ENCODE measurements at regions not wholly inside any gene's neighbourhood (a gene's known extent, or its start where the extent isn't known, plus 50 kb on each side); places are given as distances from the start of the nearest gene placed in this dataset.

DNA sequence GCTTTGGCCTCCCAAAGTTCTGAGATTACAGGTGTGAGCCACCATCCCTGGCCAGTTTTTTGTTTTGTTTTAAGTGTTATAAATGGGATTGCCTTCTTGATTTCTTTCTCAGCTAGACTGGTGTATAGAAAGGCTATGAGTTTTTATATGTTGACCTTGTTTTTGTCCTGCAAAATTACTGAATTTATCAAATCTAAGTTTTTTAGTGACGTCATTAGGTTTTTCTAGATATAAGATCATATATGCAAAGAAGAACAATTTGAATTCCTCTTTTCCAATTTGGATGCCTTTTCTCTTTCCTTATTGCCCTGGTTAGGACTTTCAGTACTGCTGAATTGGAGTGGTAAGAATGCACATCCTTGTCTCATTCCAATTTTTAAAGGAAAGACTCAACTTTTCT is 81.3 kb upstream of the MOCS1 start:
- TF ChIP-seq EP300 (IDR thresholded peaks at IDR 0.05) (no peak), POLR2A (IDR thresholded peaks at IDR 0.05) (no peak)

Data from gastroesophageal sphincter (tissue), 2 donors.